ENCODE measurements at regions not wholly inside any gene's neighbourhood (a gene's known extent, or its start where the extent isn't known, plus 50 kb on each side); places are given as distances from the start of the nearest gene placed in this dataset.

DNA sequence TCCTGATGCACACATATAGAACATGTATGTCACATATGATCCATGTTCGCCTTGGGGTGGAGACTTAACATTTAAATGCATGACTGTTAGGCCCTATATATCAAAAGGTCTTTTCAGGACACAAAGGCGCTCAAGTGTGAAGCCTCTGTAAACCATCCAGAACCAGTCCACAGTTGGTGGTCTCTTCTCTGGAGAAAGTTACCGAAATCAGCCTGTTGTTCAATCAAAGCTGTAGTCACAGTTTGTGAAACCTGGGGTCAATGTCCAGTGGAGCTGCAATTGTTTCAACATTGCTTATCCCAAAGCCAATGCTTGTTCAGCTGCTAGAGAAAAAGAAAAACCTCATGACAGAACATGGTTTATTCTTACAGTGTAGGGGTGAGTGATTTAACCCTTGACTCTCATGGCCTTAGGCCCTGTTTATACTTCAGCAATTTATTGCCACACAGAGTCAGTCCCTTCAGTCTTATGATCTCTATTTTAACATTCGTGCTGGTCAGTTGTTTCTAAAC is 193.6 kb upstream of the CST7 start:
- no peak for TF ChIP-seq CEBPB (IDR thresholded peaks at IDR 0.05; ENCODE audit: low read depth, low read length)
- TF ChIP-seq, protein P1, sequence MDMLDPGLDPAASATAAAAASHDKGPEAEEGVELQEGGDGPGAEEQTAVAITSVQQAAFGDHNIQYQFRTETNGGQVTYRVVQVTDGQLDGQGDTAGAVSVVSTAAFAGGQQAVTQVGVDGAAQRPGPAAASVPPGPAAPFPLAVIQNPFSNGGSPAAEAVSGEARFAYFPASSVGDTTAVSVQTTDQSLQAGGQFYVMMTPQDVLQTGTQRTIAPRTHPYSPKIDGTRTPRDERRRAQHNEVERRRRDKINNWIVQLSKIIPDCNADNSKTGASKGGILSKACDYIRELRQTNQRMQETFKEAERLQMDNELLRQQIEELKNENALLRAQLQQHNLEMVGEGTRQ (IDR thresholded peaks at IDR 0.05; ENCODE audit: low read depth, low read length) = no peak
- no peak for TF ChIP-seq SMC3 (IDR thresholded peaks at IDR 0.05; ENCODE audit: low read depth, low read length)
- no peak for TF ChIP-seq CTCF (conservative IDR thresholded peaks at IDR 0.05; ENCODE audit: low read depth, low read length)
- no peak for TF ChIP-seq MAFK (IDR thresholded peaks at IDR 0.05; ENCODE audit: low read depth, low read length)
- TF ChIP-seq POLR2A (IDR thresholded peaks at IDR 0.05; ENCODE audit: low read depth, low read length) = no peak
- no peak for TF ChIP-seq MXI1 (IDR thresholded peaks at IDR 0.05; ENCODE audit: borderline replicate concordance, low read depth, low read length)
- TF ChIP-seq RFX5 (IDR thresholded peaks at IDR 0.05; ENCODE audit: low read depth, low read length) = no peak
- no peak for TF ChIP-seq BHLHE40 (IDR thresholded peaks at IDR 0.05; ENCODE audit: low read depth, low read length)
- no peak for TF ChIP-seq RAD21 (IDR thresholded peaks at IDR 0.05; ENCODE audit: low read length)
- TF ChIP-seq NFE2L2 (IDR thresholded peaks at IDR 0.05; ENCODE audit: low read depth, low read length) = no peak
- no peak for TF ChIP-seq FOS (IDR thresholded peaks at IDR 0.05; ENCODE audit: low read depth, low read length)
- no peak for TF ChIP-seq MAZ (IDR thresholded peaks at IDR 0.05; ENCODE audit: borderline replicate concordance, low read depth, low read length)
